ENCODE measurements at regions not wholly inside any gene's neighbourhood (a gene's known extent, or its start where the extent isn't known, plus 50 kb on each side); places are given as distances from the start of the nearest gene placed in this dataset.
"Not testable (repeated sequence)": the region's sequence is repeated elsewhere in the genome, so short reads cannot be mapped to it uniquely, and the experiment has no call there.

GRCh38 chr9:24135072-24135471 lies 309.0 kb upstream of the ELAVL2 start:
- TF ChIP-seq, protein P1, sequence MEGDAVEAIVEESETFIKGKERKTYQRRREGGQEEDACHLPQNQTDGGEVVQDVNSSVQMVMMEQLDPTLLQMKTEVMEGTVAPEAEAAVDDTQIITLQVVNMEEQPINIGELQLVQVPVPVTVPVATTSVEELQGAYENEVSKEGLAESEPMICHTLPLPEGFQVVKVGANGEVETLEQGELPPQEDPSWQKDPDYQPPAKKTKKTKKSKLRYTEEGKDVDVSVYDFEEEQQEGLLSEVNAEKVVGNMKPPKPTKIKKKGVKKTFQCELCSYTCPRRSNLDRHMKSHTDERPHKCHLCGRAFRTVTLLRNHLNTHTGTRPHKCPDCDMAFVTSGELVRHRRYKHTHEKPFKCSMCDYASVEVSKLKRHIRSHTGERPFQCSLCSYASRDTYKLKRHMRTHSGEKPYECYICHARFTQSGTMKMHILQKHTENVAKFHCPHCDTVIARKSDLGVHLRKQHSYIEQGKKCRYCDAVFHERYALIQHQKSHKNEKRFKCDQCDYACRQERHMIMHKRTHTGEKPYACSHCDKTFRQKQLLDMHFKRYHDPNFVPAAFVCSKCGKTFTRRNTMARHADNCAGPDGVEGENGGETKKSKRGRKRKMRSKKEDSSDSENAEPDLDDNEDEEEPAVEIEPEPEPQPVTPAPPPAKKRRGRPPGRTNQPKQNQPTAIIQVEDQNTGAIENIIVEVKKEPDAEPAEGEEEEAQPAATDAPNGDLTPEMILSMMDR (IDR thresholded peaks at IDR 0.05) = not testable (repeated sequence)
- not testable (repeated sequence) for TF ChIP-seq POLR2A (IDR thresholded peaks at IDR 0.05)

Data from ovary (tissue), 3 donors.